HEK293 (cell line): ENCODE measurements at regions not wholly inside any gene's neighbourhood (a gene's known extent, or its start where the extent isn't known, plus 50 kb on each side); places are given as distances from the start of the nearest gene placed in this dataset.

Experiments
- BCL11B ChIP-seq: fragments of 450-650 bp; formaldehyde crosslinking; IDR thresholded peaks from 2 replicates; pipeline ENCODE4 v1.5.1; 2016; ENCODE audit warnings: low read depth, missing biosample characterization, missing genetic modification characterization
- KLF10 ChIP-seq: fragments of 450-650 bp; IDR thresholded peaks from 2 replicates; pipeline ENCODE4 v1.5.1; 2018; ENCODE audit warnings: missing biosample characterization, mild to moderate bottlenecking, missing genetic modification characterization
- PATZ1 ChIP-seq: fragments of 450-650 bp; formaldehyde crosslinking; IDR thresholded peaks from 2 replicates; pipeline ENCODE4 v1.5.1; 2016; ENCODE audit warnings: missing biosample characterization, missing genetic modification characterization
- ZFP3 ChIP-seq: fragments of 450-650 bp; formaldehyde crosslinking; IDR thresholded peaks from 2 replicates; pipeline ENCODE4 v1.5.1; 2016; ENCODE audit warnings: low read depth, missing biosample characterization, missing genetic modification characterization
- ZNF121 ChIP-seq: fragments of 450-650 bp; formaldehyde crosslinking; IDR thresholded peaks from 2 replicates; pipeline ENCODE4 v1.5.1; 2016; ENCODE audit warnings: missing biosample characterization, missing genetic modification characterization
- ZNF624 ChIP-seq: fragments of 450-650 bp; formaldehyde crosslinking; IDR thresholded peaks from 2 replicates; pipeline ENCODE4 v1.5.1; 2017; ENCODE audit warnings: missing biosample characterization, missing genetic modification characterization
- ZNF768 ChIP-seq: fragments of 450-650 bp; formaldehyde crosslinking; IDR thresholded peaks from 2 replicates; pipeline ENCODE4 v1.5.1; 2018; ENCODE audit warnings: missing biosample characterization, mild to moderate bottlenecking, missing genetic modification characterization
- ZNF785 ChIP-seq: fragments of 450-650 bp; formaldehyde crosslinking; IDR thresholded peaks from 2 replicates; pipeline ENCODE4 v1.5.1; 2016; ENCODE audit warnings: missing biosample characterization, missing genetic modification characterization
- ZXDB ChIP-seq: fragments of 450-650 bp; formaldehyde crosslinking; IDR thresholded peaks from 2 replicates; pipeline ENCODE4 v1.5.1; 2016; ENCODE audit warnings: missing biosample characterization, missing genetic modification characterization
- TF ChIP-seq, protein P1 (sequence below): fragments of 450-650 bp; formaldehyde crosslinking; IDR thresholded peaks from 2 replicates; pipeline ENCODE4 v1.5.1; 2016; ENCODE audit warnings: missing biosample characterization, missing genetic modification characterization
- TF ChIP-seq, protein P2 (sequence below): fragments of 450-650 bp; formaldehyde crosslinking; IDR thresholded peaks from 2 replicates; pipeline ENCODE4 v1.5.1; 2016; ENCODE audit warnings: missing biosample characterization, missing genetic modification characterization

- no peak for TF ChIP-seq ZNF121 (tag by site-specific recombination)
- TF ChIP-seq, protein P1, sequence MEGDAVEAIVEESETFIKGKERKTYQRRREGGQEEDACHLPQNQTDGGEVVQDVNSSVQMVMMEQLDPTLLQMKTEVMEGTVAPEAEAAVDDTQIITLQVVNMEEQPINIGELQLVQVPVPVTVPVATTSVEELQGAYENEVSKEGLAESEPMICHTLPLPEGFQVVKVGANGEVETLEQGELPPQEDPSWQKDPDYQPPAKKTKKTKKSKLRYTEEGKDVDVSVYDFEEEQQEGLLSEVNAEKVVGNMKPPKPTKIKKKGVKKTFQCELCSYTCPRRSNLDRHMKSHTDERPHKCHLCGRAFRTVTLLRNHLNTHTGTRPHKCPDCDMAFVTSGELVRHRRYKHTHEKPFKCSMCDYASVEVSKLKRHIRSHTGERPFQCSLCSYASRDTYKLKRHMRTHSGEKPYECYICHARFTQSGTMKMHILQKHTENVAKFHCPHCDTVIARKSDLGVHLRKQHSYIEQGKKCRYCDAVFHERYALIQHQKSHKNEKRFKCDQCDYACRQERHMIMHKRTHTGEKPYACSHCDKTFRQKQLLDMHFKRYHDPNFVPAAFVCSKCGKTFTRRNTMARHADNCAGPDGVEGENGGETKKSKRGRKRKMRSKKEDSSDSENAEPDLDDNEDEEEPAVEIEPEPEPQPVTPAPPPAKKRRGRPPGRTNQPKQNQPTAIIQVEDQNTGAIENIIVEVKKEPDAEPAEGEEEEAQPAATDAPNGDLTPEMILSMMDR (tag by site-specific recombination), result no peak
- no peak for TF ChIP-seq ZNF785 (tag by site-specific recombination)
- TF ChIP-seq BCL11B (tag by site-specific recombination), result no peak
- no peak for TF ChIP-seq ZNF624 (tag by site-specific recombination)
- TF ChIP-seq ZFP3 (tag by site-specific recombination), result no peak
- TF ChIP-seq KLF10 (tag by site-specific recombination), result no peak
- TF ChIP-seq, protein P2, sequence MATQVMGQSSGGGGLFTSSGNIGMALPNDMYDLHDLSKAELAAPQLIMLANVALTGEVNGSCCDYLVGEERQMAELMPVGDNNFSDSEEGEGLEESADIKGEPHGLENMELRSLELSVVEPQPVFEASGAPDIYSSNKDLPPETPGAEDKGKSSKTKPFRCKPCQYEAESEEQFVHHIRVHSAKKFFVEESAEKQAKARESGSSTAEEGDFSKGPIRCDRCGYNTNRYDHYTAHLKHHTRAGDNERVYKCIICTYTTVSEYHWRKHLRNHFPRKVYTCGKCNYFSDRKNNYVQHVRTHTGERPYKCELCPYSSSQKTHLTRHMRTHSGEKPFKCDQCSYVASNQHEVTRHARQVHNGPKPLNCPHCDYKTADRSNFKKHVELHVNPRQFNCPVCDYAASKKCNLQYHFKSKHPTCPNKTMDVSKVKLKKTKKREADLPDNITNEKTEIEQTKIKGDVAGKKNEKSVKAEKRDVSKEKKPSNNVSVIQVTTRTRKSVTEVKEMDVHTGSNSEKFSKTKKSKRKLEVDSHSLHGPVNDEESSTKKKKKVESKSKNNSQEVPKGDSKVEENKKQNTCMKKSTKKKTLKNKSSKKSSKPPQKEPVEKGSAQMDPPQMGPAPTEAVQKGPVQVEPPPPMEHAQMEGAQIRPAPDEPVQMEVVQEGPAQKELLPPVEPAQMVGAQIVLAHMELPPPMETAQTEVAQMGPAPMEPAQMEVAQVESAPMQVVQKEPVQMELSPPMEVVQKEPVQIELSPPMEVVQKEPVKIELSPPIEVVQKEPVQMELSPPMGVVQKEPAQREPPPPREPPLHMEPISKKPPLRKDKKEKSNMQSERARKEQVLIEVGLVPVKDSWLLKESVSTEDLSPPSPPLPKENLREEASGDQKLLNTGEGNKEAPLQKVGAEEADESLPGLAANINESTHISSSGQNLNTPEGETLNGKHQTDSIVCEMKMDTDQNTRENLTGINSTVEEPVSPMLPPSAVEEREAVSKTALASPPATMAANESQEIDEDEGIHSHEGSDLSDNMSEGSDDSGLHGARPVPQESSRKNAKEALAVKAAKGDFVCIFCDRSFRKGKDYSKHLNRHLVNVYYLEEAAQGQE, result no peak
- no peak for TF ChIP-seq ZXDB (tag by site-specific recombination)
- TF ChIP-seq ZNF768 (tag by site-specific recombination), result no peak
- TF ChIP-seq PATZ1 (tag by site-specific recombination), result no peak
Measured at GRCh38 chr4:125741825-125742452, 427.2 kb downstream of the FAT4 start.
